Stimulated activated naive CD4-positive, alpha-beta T cell (primary cell): ENCODE measurements at regions not wholly inside any gene's neighbourhood (a gene's known extent, or its start where the extent isn't known, plus 50 kb on each side); places are given as distances from the start of the nearest gene placed in this dataset.
"Not testable (repeated sequence)": the region's sequence is repeated elsewhere in the genome, so short reads cannot be mapped to it uniquely, and the experiment has no call there.

Source experiments
- DNase-seq, 6 experiments: peaks; one replicate each; lab custom pipeline; 2025; lab: John Stamatoyannopoulos, UW

DNA sequence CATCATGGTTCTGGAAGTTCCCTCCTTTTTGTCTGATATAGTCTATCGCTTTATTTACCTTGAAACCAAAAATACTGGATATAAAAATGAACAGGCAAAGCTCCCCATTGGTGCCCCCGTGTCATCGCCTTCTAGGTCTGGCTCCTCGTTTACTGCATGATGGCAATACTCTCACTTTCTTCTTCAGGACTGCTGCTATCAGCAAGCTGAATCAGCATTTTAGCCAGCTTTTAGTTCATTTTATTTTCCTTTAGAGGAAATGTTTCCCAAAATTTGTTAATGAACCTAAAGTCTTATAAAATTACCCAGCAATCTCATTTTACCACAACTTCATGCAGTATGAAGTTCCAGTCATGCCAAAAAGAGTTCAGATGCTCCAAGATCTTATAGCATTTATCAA lies 80.5 kb downstream of the ZIC3 start:
- DNase-seq = no peak

- DNase-seq = no peak
These were observed 85.7 kb downstream of the ZIC3 start for GRCh38 chrX:137651647-137652046.

DNA sequence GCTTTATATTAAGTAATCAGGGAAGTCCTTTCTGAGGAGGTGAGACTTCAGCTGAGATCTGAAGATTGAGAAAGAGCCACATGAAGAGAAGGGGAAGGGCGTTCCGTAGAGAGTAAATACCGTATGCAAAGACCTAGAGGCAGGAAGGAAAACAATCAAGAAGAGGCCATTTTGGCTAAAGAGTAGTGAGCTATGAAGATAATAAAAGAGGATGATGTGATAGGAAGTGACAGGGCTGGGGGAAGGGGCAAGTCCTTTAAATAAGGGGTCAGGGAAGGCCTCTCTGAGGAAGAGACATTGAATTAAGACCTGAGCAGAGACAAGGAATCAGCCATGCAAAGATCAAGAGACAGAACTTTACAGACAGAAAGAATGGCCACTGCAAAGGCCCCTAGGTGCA lies 86.2 kb downstream of the ZIC3 start:
- DNase-seq = no peak

- DNase-seq = no peak
These were observed 88.6 kb downstream of the ZIC3 start for GRCh38 chrX:137654481-137654880.

GRCh38 chrX:137667776-137668175 lies 101.8 kb downstream of the ZIC3 start:
- no peak for DNase-seq

GRCh38 chrX:137684591-137684990 lies 118.7 kb downstream of the ZIC3 start:
- no peak for DNase-seq

DNA sequence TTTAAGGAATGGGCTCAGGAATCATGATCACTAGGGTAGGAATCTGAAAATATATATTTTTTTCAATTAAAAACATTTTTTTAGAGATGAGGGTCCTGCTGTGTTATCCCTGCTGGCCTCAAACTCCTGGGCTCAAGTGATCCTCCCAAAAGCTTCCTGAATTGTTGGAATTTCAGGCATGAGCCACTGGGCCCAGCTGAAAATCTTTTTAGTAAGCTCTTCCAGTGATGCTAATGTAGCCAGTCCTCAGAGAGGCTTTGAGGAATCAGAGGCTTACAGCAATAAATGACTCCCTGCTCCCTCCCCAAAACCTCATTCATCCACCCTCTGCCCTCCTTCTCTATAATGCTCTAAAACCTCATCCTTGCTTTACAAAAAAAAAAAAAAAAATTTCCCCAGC lies 129.5 kb downstream of the ZIC3 start:
- DNase-seq = no peak

DNA sequence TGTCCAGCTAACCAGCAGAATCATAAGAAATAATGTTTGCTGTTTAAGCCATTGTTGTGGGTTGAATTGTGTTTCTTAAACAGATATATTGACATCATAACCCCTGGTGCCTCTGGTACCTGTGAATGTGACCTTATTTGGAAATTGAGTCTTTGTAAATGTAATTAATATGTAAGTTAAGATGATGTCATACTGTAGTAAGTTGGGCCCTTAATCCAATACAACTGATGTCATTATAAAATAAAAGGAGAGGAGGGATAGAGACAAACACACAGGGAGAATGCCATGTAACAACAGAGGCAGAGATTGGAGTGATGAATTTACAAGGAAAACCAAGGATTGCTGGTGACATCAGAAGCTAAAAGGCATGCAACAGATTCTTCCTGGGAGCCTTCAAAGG lies 141.4 kb downstream of the ZIC3 start:
- no peak for DNase-seq

DNA sequence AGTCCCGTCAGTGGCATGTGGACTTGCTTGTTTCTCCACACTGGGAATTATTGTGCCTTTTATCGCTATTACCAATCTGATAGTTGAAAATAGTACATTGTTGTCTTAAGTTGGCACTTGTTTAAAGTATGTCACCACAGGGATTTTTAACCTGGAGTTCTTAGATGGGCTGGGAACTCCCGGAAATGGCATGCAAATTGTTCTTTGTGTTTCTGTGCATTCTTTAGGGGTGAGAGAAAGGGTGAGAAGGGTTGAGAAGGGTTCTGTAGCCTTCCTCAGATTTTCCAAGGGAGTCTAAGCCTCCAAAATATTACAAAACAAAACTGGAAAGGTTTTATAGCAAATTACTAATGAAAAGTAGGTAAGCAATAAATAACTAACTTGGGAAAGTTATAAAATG lies 176.9 kb downstream of the ZIC3 start:
- DNase-seq = no peak

GRCh38 chrX:137743414-137743813 lies 177.5 kb downstream of the ZIC3 start:
- no peak for DNase-seq

GRCh38 chrX:137746289-137746688 lies 180.4 kb downstream of the ZIC3 start:
- DNase-seq = no peak

DNA sequence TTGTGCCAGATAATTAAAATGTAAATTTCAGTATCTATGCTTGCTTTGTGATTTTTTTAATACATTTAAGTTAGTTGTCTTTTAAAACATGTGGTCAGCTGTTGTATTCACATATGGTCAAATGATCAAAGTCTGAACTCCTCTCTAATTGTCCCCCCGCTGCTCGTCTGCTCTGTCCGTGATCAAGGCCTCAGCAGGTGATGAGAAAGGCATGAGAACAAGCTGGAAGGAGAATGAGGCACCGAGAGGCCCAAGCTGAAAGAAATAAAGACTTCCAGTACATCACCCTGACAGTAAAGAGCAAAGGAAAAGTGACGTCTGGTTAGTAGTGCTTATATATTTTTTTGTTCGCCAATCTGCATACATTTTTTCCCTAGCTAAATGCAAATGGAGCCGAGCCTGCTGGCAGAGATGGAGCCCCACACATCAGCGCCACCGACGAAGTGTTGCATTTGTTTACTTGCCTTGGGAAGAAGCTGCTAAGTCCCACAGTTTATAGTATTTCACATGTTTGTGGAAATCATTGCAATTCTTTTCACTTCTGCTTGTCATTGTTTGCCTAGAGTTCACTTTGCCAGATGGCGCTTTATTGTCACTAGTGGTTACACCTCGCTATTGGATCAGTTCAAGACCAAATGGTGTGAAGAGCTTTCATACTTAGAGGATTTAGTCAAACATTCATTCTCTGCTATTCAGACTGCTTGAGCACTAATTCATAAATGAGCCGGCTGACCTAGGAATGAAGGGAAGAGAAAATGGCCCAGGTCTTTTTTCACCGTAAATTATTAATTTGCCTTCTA lies 181.5 kb downstream of the ZIC3 start:
- DNase-seq = no peak

- no peak for DNase-seq
These were observed 182.9 kb downstream of the ZIC3 start for GRCh38 chrX:137748827-137749226.

DNA sequence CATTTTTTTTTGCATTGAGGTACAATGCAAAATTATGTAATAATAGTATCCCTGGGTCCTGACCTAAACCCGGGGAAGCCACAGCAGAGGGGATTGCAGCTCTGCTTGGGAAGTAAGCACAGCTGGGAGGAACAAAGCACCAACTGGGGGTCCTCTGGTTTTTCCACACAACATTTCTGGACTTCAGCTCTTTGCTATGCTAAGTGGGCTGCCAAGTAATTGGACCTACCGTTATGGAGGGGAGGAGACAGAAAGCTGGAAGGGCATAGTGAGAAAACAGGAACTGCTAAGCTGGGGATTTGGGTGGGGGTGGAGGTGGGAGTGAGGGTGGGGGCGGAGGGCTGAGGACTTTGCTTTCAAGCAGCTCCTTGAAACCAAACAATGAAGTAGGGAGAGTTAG lies 183.3 kb downstream of the ZIC3 start:
- no peak for DNase-seq

DNA sequence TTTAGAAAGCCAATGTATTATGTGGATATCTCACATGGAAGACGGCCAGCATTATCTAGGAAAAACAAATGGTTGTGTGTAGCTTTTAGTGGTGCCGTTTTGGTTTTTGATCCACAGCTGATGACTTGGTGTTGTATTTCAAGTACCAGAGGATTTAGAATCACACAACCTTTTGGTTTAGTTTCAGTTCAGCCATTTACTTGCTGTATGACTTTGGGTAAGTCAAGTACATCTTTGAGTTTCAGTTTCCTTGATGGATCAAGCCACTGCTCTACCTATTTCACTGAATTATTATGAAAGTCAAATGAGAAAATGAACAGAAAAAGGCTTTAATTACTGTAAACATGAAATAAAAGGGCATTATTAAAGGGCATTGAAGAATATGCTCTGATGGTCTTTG lies 205.6 kb downstream of the ZIC3 start:
- no peak for DNase-seq

DNA sequence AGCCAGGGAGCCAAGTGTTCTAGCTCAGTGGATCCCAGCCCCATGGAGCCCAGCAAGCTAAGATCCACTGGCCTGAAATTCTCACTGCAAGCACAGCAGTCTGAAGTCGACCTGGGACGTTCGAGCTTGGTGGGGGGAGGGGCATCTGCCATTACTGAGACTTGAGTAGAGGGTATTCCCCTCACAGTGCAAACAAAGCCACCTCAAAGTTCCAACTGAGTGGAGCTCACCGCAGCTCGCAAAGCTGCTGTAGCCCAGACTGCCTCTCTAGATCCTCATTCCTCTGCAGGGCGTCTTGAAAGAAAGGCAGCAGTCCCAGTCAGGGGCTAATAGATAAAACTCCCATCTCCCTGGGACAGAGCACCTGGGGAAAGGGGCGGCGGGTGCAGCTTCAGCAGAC lies 226.3 kb downstream of the ZIC3 start:
- no peak for DNase-seq

- DNase-seq = not testable (repeated sequence)
These were observed 232.0 kb downstream of the ZIC3 start for GRCh38 chrX:137797926-137798325.

- DNase-seq = no peak
These were observed 257.3 kb downstream of the ZIC3 start for GRCh38 chrX:137823257-137823656.

- DNase-seq = no peak
These were observed 281.4 kb downstream of the ZIC3 start for GRCh38 chrX:137847376-137847775.

- DNase-seq = no peak
These were observed 282.5 kb downstream of the ZIC3 start for GRCh38 chrX:137848266-137848905.

DNA sequence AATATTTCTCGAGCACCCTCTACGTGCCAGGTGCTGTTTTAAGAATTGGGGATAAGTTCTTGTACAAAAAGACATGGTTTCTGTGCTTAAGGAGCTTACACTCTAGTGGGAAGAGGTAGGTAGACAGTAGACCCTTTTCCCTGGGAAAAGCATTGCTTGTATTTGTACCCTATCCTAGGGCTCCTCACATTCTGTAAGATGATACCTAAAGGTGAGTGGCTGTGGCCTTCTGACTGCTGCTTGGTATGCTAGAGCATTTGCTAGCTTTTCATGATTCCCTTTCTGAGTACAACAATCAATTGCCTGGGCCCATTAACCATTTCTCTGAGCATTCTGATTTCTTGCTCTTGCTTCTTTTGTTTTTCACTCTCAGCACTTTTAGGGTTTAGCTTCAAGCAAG lies 286.6 kb downstream of the ZIC3 start:
- no peak for DNase-seq

DNA sequence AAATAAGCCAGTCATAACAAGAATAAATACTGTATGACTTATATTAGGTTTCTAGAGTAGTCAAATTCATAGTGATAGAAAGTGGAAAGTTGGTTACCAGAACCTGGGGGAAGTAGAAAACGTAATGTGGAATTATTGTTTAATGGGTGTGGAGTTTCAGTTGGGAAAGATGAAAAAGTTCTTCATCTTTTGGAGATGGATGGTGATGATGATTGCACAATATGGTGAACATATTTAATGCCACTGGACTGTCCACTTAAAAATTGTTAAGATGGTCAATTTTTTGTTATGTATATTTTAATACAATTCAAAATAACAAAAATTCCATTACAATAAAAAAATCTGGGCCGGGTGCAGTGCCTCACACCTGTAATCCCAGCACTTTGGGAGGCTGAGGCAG lies 289.6 kb downstream of the ZIC3 start:
- DNase-seq = no peak

DNA sequence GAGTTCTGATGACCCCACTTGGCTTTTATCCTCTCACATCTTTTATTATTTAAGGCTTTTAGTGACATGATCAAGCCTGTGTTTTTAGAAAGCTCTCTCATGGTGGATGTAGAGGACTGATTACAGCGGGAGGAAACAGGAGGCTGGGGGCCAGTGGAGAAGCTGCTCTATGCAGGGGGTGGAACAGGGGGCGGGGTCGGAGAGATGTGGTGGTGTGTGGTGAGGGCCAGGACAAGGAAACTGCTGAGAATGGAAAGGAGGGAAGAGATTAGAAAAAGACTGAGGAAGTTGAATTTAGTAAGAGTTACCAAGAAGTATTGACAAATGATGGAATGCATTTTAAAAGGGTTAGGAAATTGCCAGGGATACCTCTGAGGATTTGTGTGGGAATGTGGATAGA lies 292.2 kb downstream of the ZIC3 start:
- no peak for DNase-seq

DNA sequence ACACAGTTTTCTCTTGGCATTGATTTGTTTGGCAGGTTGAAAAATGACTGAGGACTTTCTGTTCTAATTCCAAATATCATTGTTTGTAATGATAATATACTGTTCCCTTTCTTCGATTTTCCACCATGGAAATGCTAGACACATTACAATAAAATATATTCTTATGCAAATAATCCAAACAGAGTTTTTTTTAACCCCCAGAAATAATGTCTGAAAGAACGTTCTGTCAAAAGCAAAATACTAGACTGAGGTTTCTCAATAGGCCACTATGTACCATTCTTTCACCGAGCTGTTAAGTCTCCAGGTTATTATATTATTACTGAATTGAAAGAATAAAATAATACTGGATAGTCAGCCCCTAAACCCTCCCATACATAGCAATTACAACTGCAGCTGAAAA lies 312.5 kb downstream of the ZIC3 start:
- no peak for DNase-seq
